ENCODE measurements at regions not wholly inside any gene's neighbourhood (a gene's known extent, or its start where the extent isn't known, plus 50 kb on each side); places are given as distances from the start of the nearest gene placed in this dataset.

DNA sequence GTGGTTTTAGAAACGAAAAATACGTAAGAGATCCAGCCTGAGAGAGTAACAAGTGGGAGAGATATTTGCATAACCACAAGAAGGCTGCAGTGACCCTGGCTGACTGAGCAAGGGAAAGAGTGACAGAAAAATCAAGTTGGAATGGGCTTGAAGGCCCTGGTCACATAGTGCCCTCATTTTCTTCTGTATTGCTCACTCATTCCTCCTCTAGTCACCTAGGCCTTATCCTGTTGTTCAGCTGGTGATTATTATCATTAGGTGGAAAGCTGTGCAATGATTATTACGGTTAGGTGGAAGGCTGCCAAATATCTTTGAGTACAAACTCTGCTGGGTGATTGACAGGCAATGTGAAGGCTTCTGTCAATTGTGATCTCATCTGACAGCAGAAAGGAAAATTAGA, 2384.1 kb downstream of the PCDH7 start:
- H3K36me3 ChIP-seq (ENCODE audit: control insufficient read depth in 2 of 3, insufficient read depth in 3 of 3, low read length in 3 of 3): no peaks in the 10 kb centered on the region
- no peak overlapping the region for H3K9ac ChIP-seq (ENCODE audit: low read length in 3 of 3)
- H3K27ac ChIP-seq (ENCODE audit: low read depth in 2 of 2, low read length in 2 of 2): no peak overlapping the region
- no peaks in the 10 kb centered on the region for H3K9me3 ChIP-seq (ENCODE audit: control insufficient read depth in 2 of 3, insufficient read depth in 1 of 3, low read length in 3 of 3)
- no peaks in the 10 kb centered on the region for H3K27me3 ChIP-seq (ENCODE audit: control insufficient read depth, insufficient read depth, low read length)
- intact Hi-C loops (cut with DNase I): no loop called here
- FAIRE-seq: no peak
- TF ChIP-seq, protein P1, sequence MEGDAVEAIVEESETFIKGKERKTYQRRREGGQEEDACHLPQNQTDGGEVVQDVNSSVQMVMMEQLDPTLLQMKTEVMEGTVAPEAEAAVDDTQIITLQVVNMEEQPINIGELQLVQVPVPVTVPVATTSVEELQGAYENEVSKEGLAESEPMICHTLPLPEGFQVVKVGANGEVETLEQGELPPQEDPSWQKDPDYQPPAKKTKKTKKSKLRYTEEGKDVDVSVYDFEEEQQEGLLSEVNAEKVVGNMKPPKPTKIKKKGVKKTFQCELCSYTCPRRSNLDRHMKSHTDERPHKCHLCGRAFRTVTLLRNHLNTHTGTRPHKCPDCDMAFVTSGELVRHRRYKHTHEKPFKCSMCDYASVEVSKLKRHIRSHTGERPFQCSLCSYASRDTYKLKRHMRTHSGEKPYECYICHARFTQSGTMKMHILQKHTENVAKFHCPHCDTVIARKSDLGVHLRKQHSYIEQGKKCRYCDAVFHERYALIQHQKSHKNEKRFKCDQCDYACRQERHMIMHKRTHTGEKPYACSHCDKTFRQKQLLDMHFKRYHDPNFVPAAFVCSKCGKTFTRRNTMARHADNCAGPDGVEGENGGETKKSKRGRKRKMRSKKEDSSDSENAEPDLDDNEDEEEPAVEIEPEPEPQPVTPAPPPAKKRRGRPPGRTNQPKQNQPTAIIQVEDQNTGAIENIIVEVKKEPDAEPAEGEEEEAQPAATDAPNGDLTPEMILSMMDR (IDR thresholded peaks at IDR 0.05; ENCODE audit: borderline replicate concordance, extremely low read depth, insufficient read depth): no peak
- DNase-seq: no peak
- no peak overlapping the region for H3K4me3 ChIP-seq (ENCODE audit: low read length in 3 of 3)
- no peaks in the 10 kb centered on the region for H3K4me1 ChIP-seq (ENCODE audit: control insufficient read depth in 2 of 3, insufficient read depth in 2 of 3, low read depth in 1 of 3, low read length in 3 of 3)

- H3K27me3 ChIP-seq (ENCODE audit: control insufficient read depth, insufficient read depth, low read length): no peaks in the 10 kb centered on the region
- intact Hi-C loops (cut with DNase I): no loop called here
- DNase-seq: no peak
- no peak overlapping the region for H3K27ac ChIP-seq (ENCODE audit: low read depth in 2 of 2, low read length in 2 of 2)
- H3K4me1 ChIP-seq (ENCODE audit: control insufficient read depth in 2 of 3, insufficient read depth in 2 of 3, low read depth in 1 of 3, low read length in 3 of 3): no peaks in the 10 kb centered on the region
- FAIRE-seq: no peak
- TF ChIP-seq, protein P1 (IDR thresholded peaks at IDR 0.05; ENCODE audit: borderline replicate concordance, extremely low read depth, insufficient read depth): no peak
- no peak overlapping the region for H3K4me3 ChIP-seq (ENCODE audit: low read length in 3 of 3)
- H3K9me3 ChIP-seq (ENCODE audit: control insufficient read depth in 2 of 3, insufficient read depth in 1 of 3, low read length in 3 of 3): no peaks in the 10 kb centered on the region
- no peaks in the 10 kb centered on the region for H3K36me3 ChIP-seq (ENCODE audit: control insufficient read depth in 2 of 3, insufficient read depth in 3 of 3, low read length in 3 of 3)
- H3K9ac ChIP-seq (ENCODE audit: low read length in 3 of 3): no peak overlapping the region
Observed at GRCh38 chr4:33107814-33108213, 2387.6 kb downstream of the PCDH7 start.

DNA sequence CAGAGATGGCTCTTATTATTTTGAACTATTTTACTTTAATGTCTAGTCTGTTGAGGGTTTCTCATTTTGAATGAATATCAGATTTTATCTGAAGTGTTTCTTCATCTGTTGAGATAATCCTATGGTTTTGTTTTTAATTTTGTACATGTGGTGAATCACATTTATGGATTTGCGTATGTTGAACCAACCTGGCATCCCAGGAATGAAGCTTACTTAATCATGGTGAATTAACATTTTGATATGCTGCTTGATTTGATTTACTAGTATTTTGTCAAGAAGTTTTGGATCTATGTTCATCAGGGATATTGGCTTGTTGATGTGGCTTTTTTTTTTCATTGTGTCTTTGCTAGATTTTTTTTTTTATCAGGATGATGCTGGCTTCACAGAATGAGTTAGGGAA, 2390.9 kb downstream of the PCDH7 start:
- FAIRE-seq (no peak), DNase-seq (no peak)
- TF ChIP-seq, protein P1 (IDR thresholded peaks at IDR 0.05; ENCODE audit: borderline replicate concordance, extremely low read depth, insufficient read depth): no peak
- H3K4me1 ChIP-seq (ENCODE audit: control insufficient read depth in 2 of 3, insufficient read depth in 2 of 3, low read depth in 1 of 3, low read length in 3 of 3): no peaks in the 10 kb centered on the region
- H3K9me3 ChIP-seq (ENCODE audit: control insufficient read depth in 2 of 3, insufficient read depth in 1 of 3, low read length in 3 of 3): no peaks in the 10 kb centered on the region
- H3K9ac ChIP-seq (ENCODE audit: low read length in 3 of 3): no peak overlapping the region
- no peak overlapping the region for H3K4me3 ChIP-seq (ENCODE audit: low read length in 3 of 3)
- intact Hi-C loops (cut with DNase I): no loop called here
- H3K36me3 ChIP-seq (ENCODE audit: control insufficient read depth in 2 of 3, insufficient read depth in 3 of 3, low read length in 3 of 3): no peaks in the 10 kb centered on the region
- H3K27ac ChIP-seq (ENCODE audit: low read depth in 2 of 2, low read length in 2 of 2): no peak overlapping the region
- H3K27me3 ChIP-seq (ENCODE audit: control insufficient read depth, insufficient read depth, low read length): no peaks in the 10 kb centered on the region

DNA sequence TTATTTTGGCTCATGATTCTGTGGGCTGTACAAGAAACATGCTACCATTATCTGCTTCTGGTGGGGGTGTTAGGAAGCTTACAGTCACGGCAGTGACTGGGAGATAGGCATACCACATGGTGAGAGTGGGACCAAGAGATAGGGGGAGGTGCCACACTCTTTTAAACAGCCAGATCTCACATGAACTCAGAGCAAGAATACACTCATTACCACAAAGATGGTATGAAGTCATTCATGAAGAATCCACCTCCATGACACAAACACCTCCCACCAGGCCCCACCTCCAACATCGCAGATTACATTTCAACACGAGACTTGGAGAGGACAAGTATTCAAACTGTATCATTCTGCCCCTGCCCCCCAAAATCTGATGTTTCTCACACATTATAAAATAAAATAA, 2396.7 kb downstream of the PCDH7 start:
- no peaks in the 10 kb centered on the region for H3K27me3 ChIP-seq (ENCODE audit: control insufficient read depth, insufficient read depth, low read length)
- H3K4me3 ChIP-seq (ENCODE audit: low read length in 3 of 3): no peak overlapping the region
- FAIRE-seq (no peak), DNase-seq (no peak)
- H3K36me3 ChIP-seq (ENCODE audit: control insufficient read depth in 2 of 3, insufficient read depth in 3 of 3, low read length in 3 of 3): no peaks in the 10 kb centered on the region
- H3K27ac ChIP-seq (ENCODE audit: low read depth in 2 of 2, low read length in 2 of 2): no peak overlapping the region
- no peak overlapping the region for H3K9ac ChIP-seq (ENCODE audit: low read length in 3 of 3)
- intact Hi-C loops (cut with DNase I): no loop called here
- no peaks in the 10 kb centered on the region for H3K4me1 ChIP-seq (ENCODE audit: control insufficient read depth in 2 of 3, insufficient read depth in 2 of 3, low read depth in 1 of 3, low read length in 3 of 3)
- H3K9me3 ChIP-seq (ENCODE audit: control insufficient read depth in 2 of 3, insufficient read depth in 1 of 3, low read length in 3 of 3): no peaks in the 10 kb centered on the region
- TF ChIP-seq, protein P1 (IDR thresholded peaks at IDR 0.05; ENCODE audit: borderline replicate concordance, extremely low read depth, insufficient read depth): no peak

All from kidney (tissue), 13 donors.